ENCODE measurements at regions not wholly inside any gene's neighbourhood (a gene's known extent, or its start where the extent isn't known, plus 50 kb on each side); places are given as distances from the start of the nearest gene placed in this dataset.

DNA sequence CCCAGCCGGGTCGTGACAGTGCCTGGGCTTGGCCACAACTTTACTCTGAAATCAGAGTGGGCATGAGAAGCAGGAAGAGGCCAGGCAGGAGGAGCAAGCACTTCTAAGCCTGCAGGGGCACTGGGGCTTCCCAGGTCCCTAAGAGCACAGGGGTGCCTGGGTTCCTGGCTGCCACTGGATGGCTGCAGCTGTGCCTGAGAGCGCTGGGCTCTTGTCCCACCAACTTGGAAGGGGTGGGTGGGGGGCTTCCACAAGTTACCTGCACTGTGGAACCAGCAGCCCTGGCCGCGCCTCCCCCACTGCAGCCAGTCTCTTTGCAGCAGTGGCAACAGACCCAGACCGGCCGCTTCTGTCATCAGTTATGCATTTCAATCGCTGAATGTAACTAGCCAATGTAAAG lies 434.7 kb upstream of the GRM3 start (continued):
- no peak for TF ChIP-seq GABPA (IDR thresholded peaks at IDR 0.05 in 1 of 2, conservative IDR thresholded peaks at IDR 0.05 in 1 of 2)
- TF ChIP-seq RXRA (IDR thresholded peaks at IDR 0.05): no peak
- no peak for TF ChIP-seq NR2F2 (IDR thresholded peaks at IDR 0.05)
- no peak for TF ChIP-seq FOXA2 (IDR thresholded peaks at IDR 0.05)
- no peak for TF ChIP-seq RAD21 (IDR thresholded peaks at IDR 0.05)
- no peak for TF ChIP-seq SP1 (IDR thresholded peaks at IDR 0.05)
- no peak for TF ChIP-seq YY1 (IDR thresholded peaks at IDR 0.05)
- no peak for TF ChIP-seq HNF4A (conservative IDR thresholded peaks at IDR 0.05)
- TF ChIP-seq EGR1 (IDR thresholded peaks at IDR 0.05; ENCODE audit: low read depth in 2 of 2): no peak
- TF ChIP-seq, protein P1, sequence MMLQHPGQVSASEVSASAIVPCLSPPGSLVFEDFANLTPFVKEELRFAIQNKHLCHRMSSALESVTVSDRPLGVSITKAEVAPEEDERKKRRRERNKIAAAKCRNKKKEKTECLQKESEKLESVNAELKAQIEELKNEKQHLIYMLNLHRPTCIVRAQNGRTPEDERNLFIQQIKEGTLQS (IDR thresholded peaks at IDR 0.05): no peak
- TF ChIP-seq MAX (IDR thresholded peaks at IDR 0.05): no peak
- TF ChIP-seq FOXA1 (IDR thresholded peaks at IDR 0.05): no peak
- no peak for TF ChIP-seq HNF4G (IDR thresholded peaks at IDR 0.05)
- TF ChIP-seq TAF1 (conservative IDR thresholded peaks at IDR 0.05): no peak
- no peak for TF ChIP-seq JUND (IDR thresholded peaks at IDR 0.05)

DNA sequence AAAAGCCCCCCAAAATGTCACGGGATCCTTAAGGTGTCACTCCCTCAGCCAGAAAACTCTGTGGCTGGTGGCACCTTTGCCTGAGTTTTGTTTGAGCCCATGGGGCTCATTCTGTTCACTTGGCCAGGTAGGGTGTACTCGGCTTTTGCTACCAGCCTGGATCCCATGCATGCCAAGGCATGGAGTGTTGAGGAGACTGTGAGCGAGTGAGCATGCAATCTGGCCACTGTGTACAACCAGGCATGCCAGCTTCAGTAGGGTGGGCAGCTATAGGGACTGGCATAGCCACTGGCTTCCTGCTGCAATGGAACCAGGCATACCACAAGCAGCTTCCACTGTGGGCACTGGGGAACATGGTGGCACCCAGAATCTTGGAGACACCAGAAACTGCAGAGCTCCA lies 436.0 kb upstream of the GRM3 start:
- Histone ChIP-seq H3K4me1 (ENCODE audit: control insufficient read depth in 4 of 4, insufficient read depth in 4 of 4, low read length in 3 of 4) (no peaks in the 10 kb centered on the region), H3K4me3 (ENCODE audit: low read depth in 1 of 3, low read length in 3 of 3) (no peak overlapping the region), H3K27ac (ENCODE audit: low read depth in 1 of 2, low read length in 2 of 2) (no peak overlapping the region), H3K36me3 (ENCODE audit: control insufficient read depth in 4 of 4, insufficient read depth in 3 of 4, low read depth in 1 of 4, low read length in 3 of 4) (no peaks in the 10 kb centered on the region), H3K9ac (ENCODE audit: low read depth in 1 of 2, low read length in 2 of 2) (no peak overlapping the region), H3K9me3 (ENCODE audit: control insufficient read depth in 4 of 4, low read length in 3 of 4) (peaks cover 0 to 4% (median 0%) of the 10 kb centered on the region in 4 donors), H3K27me3 (ENCODE audit: control insufficient read depth in 4 of 4, insufficient read depth in 4 of 4, low read length in 3 of 4) (no peaks in the 10 kb centered on the region)
- no peak for DNase-seq (ENCODE audit: low spot score)
- 75% methylated on average over 3 of the region's 3 CpGs for WGBS
- TF ChIP-seq FOXA2 (IDR thresholded peaks at IDR 0.05) (no peak), RXRA (IDR thresholded peaks at IDR 0.05) (no peak), EGR1 (IDR thresholded peaks at IDR 0.05; ENCODE audit: low read depth in 2 of 2) (no peak), ZBTB33 (IDR thresholded peaks at IDR 0.05) (no peak), SP1 (IDR thresholded peaks at IDR 0.05) (no peak), YY1 (IDR thresholded peaks at IDR 0.05) (no peak), NR2F2 (IDR thresholded peaks at IDR 0.05) (no peak), REST (IDR thresholded peaks at IDR 0.05) (no peak), GABPA (IDR thresholded peaks at IDR 0.05 in 1 of 2, conservative IDR thresholded peaks at IDR 0.05 in 1 of 2) (no peak), TAF1 (conservative IDR thresholded peaks at IDR 0.05) (no peak), RAD21 (IDR thresholded peaks at IDR 0.05) (no peak), JUND (IDR thresholded peaks at IDR 0.05) (no peak), MAX (IDR thresholded peaks at IDR 0.05) (no peak), FOXA1 (IDR thresholded peaks at IDR 0.05) (no peak), HNF4A (conservative IDR thresholded peaks at IDR 0.05) (no peak), HNF4G (IDR thresholded peaks at IDR 0.05) (no peak)
- TF ChIP-seq, protein P2, sequence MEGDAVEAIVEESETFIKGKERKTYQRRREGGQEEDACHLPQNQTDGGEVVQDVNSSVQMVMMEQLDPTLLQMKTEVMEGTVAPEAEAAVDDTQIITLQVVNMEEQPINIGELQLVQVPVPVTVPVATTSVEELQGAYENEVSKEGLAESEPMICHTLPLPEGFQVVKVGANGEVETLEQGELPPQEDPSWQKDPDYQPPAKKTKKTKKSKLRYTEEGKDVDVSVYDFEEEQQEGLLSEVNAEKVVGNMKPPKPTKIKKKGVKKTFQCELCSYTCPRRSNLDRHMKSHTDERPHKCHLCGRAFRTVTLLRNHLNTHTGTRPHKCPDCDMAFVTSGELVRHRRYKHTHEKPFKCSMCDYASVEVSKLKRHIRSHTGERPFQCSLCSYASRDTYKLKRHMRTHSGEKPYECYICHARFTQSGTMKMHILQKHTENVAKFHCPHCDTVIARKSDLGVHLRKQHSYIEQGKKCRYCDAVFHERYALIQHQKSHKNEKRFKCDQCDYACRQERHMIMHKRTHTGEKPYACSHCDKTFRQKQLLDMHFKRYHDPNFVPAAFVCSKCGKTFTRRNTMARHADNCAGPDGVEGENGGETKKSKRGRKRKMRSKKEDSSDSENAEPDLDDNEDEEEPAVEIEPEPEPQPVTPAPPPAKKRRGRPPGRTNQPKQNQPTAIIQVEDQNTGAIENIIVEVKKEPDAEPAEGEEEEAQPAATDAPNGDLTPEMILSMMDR (IDR thresholded peaks at IDR 0.05; ENCODE audit: low read depth, low read length, missing input control): no peak
- TF ChIP-seq, protein P1 (IDR thresholded peaks at IDR 0.05): no peak

Measured in liver (tissue), 8 donors.